ENCODE measurements at regions not wholly inside any gene's neighbourhood (a gene's known extent, or its start where the extent isn't known, plus 50 kb on each side); places are given as distances from the start of the nearest gene placed in this dataset.

- no peak for DNase-seq (ENCODE audit: low spot score)
Observed at GRCh38 chr15:93319121-93319814, 230.3 kb upstream of the RGMA start.

GRCh38 chr15:93317772-93318171, 228.8 kb upstream of the RGMA start:
- DNase-seq (ENCODE audit: low spot score), result no peak

- DNase-seq (ENCODE audit: low spot score), result no peak
Observed at GRCh38 chr15:93314245-93314644, 225.2 kb upstream of the RGMA start.

- DNase-seq (ENCODE audit: low spot score), result no peak
Observed at GRCh38 chr15:93312891-93313486, 224.0 kb upstream of the RGMA start.

- no peak for DNase-seq (ENCODE audit: low spot score)
Observed at GRCh38 chr15:93311620-93312019, 222.6 kb upstream of the RGMA start.

- DNase-seq (ENCODE audit: low spot score), result no peak
Observed at GRCh38 chr15:93308026-93308690, 219.1 kb upstream of the RGMA start.

GRCh38 chr15:93307513-93307912, 218.5 kb upstream of the RGMA start:
- no peak for DNase-seq (ENCODE audit: low spot score)

GRCh38 chr15:93305306-93305705, 216.3 kb upstream of the RGMA start:
- no peak for DNase-seq (ENCODE audit: low spot score)

GRCh38 chr15:93302080-93302765, 213.2 kb upstream of the RGMA start:
- no peak for DNase-seq (ENCODE audit: low spot score)

- DNase-seq (ENCODE audit: low spot score), result no peak
Observed at GRCh38 chr15:93300796-93301195, 211.8 kb upstream of the RGMA start.

GRCh38 chr15:93299675-93300074, 210.7 kb upstream of the RGMA start:
- no peak for DNase-seq (ENCODE audit: low spot score)

GRCh38 chr15:93298901-93299300, 209.9 kb upstream of the RGMA start:
- DNase-seq (ENCODE audit: low spot score), result peak; percentile 30

- no peak for DNase-seq (ENCODE audit: low spot score)
Observed at GRCh38 chr15:93296759-93297500, 207.9 kb upstream of the RGMA start.

GRCh38 chr15:93294896-93295295, 205.9 kb upstream of the RGMA start:
- no peak for DNase-seq (ENCODE audit: low spot score)

GRCh38 chr15:93294066-93294465, 205.1 kb upstream of the RGMA start:
- DNase-seq (ENCODE audit: low spot score), result no peak

GRCh38 chr15:93291380-93291779, 202.4 kb upstream of the RGMA start:
- DNase-seq (ENCODE audit: low spot score), result no peak

- DNase-seq (ENCODE audit: low spot score), result no peak
Observed at GRCh38 chr15:93290618-93290946, 201.6 kb upstream of the RGMA start.

GRCh38 chr15:93289941-93290617, 201.1 kb upstream of the RGMA start:
- no peak for DNase-seq (ENCODE audit: low spot score)

- no peak for DNase-seq (ENCODE audit: low spot score)
Observed at GRCh38 chr15:93288728-93289294, 199.8 kb upstream of the RGMA start.

- no peak for DNase-seq (ENCODE audit: low spot score)
Observed at GRCh38 chr15:93286446-93286845, 197.4 kb upstream of the RGMA start.

- DNase-seq (ENCODE audit: low spot score), result no peak
Observed at GRCh38 chr15:93283854-93284253, 194.8 kb upstream of the RGMA start.
